ENCODE measurements at regions not wholly inside any gene's neighbourhood (a gene's known extent, or its start where the extent isn't known, plus 50 kb on each side); places are given as distances from the start of the nearest gene placed in this dataset.

DNA sequence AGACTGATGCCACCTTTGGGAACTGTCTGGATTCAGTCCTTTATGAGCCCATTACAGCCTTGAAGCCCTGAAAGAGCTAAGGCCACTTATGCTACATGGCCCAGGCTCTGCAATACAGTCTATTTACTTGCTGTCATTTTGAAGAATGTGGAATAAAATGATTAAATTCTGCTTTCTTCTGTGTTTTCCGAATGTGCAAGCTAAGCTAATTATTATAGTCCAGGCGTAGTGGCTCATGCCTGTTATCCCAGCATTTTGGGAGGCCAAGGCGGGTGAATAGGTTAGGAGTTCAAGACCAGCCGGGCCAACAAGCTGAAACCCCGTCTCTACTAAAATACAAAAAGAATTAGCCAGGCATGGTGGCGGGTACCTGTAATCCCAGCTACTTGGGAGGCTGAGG, 142.5 kb downstream of the TEX29 start:
- no peak for DNase-seq (ENCODE audit: low read depth)
- TF ChIP-seq, protein P1, sequence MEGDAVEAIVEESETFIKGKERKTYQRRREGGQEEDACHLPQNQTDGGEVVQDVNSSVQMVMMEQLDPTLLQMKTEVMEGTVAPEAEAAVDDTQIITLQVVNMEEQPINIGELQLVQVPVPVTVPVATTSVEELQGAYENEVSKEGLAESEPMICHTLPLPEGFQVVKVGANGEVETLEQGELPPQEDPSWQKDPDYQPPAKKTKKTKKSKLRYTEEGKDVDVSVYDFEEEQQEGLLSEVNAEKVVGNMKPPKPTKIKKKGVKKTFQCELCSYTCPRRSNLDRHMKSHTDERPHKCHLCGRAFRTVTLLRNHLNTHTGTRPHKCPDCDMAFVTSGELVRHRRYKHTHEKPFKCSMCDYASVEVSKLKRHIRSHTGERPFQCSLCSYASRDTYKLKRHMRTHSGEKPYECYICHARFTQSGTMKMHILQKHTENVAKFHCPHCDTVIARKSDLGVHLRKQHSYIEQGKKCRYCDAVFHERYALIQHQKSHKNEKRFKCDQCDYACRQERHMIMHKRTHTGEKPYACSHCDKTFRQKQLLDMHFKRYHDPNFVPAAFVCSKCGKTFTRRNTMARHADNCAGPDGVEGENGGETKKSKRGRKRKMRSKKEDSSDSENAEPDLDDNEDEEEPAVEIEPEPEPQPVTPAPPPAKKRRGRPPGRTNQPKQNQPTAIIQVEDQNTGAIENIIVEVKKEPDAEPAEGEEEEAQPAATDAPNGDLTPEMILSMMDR (IDR thresholded peaks at IDR 0.05; ENCODE audit: control insufficient read depth, insufficient read depth, low read depth, low read length, missing control alignments) = no peak
- no peak overlapping the region for H3K4me3 ChIP-seq (ENCODE audit: control insufficient read depth, low read depth, low read length)

DNA sequence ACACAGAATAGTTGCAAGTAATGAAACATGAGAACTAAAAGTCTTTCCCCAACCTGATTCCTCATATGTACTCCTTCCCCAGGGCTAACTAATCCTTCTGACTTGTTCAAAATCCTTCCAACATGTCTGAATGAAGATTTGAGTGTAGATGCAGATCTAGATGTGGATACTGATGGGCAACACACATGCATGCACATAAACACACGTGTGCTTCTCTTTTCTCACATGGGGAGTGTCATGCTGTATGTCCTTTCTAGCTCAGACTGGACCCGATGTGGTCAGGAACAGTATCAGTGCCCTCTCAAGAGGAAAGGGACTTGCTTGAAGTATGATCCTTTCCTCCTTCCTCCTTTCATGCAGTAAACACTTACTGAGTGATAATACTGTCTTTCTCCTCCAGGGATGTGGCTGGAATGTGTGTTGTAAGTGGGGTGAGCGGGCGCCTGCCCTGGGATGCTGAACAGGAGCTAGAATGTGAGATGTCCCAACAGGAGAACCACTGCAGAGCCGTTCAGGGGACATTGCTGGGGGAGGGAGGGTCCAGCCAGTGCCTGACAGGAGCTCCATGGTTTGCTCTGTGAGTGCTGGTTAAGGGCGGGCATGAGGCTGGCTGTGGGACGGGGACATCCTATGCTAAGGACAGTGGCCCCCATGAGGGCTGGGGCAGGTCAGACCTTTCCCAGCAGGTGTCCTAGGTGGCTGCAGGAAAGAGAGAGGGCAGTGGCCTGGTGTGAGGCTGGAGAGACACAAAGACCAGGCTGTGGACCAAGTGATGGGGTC, 146.9 kb downstream of the TEX29 start:
- DNase-seq (ENCODE audit: low read depth) = no peak
- TF ChIP-seq, protein P1 (IDR thresholded peaks at IDR 0.05; ENCODE audit: control insufficient read depth, insufficient read depth, low read depth, low read length, missing control alignments) = no peak
- H3K4me3 ChIP-seq (ENCODE audit: control insufficient read depth, low read depth, low read length) = no peak overlapping the region

DNA sequence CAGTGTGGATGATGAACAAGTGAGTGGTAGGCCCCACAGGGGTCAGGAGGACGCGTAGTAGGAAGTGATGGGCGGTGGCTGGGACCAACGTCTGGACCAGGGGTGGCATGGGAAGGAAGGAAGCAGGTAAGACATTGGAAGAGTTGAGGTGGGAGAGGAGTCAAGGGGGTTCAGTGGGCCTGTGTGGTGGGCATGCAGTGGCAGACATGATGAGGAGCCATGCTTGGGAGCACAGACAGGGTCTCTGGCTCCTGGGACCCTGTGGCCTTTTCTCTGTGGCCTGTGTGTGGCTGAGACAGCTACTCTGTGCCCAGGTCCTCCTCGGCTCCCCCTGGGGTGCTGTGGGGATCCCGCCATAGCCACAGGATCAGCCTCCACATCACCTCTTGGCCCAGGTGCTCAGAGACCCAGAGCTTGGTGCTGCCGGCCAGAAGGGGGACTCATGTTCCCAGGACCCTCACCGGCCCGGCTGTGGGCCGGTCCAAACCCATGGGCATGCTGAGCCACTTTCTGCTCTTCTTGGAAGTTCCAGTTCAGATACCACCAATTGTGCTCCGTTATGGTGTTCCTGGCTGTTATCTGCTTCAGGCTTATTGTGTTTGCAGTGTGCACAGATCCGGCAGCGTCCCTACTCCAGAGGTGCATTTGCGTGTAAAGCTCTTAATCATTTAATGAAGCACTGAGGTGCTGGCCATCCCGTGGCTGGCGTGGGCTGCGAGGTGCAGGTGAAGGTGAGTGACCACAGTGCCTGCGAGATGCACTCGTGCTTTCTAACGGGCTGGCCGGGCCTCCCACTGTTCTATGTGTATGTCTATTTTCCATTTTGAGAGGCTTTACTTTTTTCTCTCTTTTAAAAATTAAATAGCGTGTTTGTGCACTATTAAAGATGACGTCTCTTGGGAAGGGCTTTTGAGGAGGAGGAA, 147.9 kb downstream of the TEX29 start:
- H3K4me3 ChIP-seq (ENCODE audit: control insufficient read depth, low read depth, low read length) = no peak overlapping the region
- no peak for DNase-seq (ENCODE audit: low read depth)
- TF ChIP-seq, protein P1 (IDR thresholded peaks at IDR 0.05; ENCODE audit: control insufficient read depth, insufficient read depth, low read depth, low read length, missing control alignments) = no peak

GRCh38 chr13:111469450-111469849, 149.0 kb downstream of the TEX29 start:
- no peak overlapping the region for H3K4me3 ChIP-seq (ENCODE audit: control insufficient read depth, low read depth, low read length)
- DNase-seq (ENCODE audit: low read depth) = no peak
- TF ChIP-seq, protein P1 (IDR thresholded peaks at IDR 0.05; ENCODE audit: control insufficient read depth, insufficient read depth, low read depth, low read length, missing control alignments) = no peak

- DNase-seq (ENCODE audit: low read depth) = no peak
- TF ChIP-seq, protein P1 (IDR thresholded peaks at IDR 0.05; ENCODE audit: control insufficient read depth, insufficient read depth, low read depth, low read length, missing control alignments) = no peak
Measured at GRCh38 chr13:111469916-111470506, 149.6 kb downstream of the TEX29 start.

DNA sequence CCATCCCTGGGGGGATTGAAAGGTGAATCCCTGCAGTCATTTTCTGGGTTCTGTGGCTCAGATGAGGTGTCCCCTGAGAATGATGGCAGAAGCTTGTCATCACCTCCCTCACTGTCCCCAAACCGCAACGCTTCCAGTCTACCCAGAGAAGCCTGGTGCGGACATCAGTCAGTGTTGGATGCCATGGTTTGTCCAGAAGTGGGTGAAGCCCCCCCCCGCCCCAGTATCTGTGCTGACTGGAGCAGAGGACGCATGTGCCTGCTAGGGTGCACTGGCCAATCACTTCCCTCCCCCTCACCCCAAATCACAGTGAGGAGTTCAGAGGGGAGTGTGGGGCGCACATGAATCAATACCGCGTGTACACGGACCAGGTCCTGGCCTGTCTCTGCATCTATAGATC, 150.5 kb downstream of the TEX29 start:
- TF ChIP-seq, protein P1 (IDR thresholded peaks at IDR 0.05; ENCODE audit: control insufficient read depth, insufficient read depth, low read depth, low read length, missing control alignments) = no peak
- DNase-seq (ENCODE audit: low read depth) = no peak
- no peak overlapping the region for H3K4me3 ChIP-seq (ENCODE audit: control insufficient read depth, low read depth, low read length)

More at GRCh38 chr13:111469916-111470506, 149.6 kb downstream of the TEX29 start:
- no peak overlapping the region for H3K4me3 ChIP-seq (ENCODE audit: control insufficient read depth, low read depth, low read length)

Measured in AG09309 (cell line).